ENCODE measurements at regions not wholly inside any gene's neighbourhood (a gene's known extent, or its start where the extent isn't known, plus 50 kb on each side); places are given as distances from the start of the nearest gene placed in this dataset.

DNA sequence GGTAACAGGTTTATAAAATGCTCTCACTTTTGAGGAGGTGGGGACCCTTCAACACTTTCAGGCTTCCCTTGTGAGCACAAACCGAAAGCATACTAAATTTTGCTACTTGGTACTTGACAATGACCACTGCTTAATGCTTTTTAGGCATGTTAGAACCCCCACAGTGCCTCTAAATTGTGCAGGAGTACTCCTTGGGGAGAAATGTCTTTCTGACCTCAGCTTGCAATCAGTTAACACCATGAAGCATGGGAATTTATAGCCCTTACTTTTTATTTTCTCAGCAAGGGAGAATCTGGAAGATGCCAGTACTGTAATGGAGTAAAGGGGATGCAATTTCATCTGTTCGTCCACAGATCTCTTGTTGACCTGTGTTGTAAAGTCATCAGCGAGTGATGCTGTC, 308.9 kb upstream of the TBC1D5 start:
- DNase-seq (ENCODE audit: extremely low read depth in 1 of 2, low read depth in 1 of 2), result no peak

DNA sequence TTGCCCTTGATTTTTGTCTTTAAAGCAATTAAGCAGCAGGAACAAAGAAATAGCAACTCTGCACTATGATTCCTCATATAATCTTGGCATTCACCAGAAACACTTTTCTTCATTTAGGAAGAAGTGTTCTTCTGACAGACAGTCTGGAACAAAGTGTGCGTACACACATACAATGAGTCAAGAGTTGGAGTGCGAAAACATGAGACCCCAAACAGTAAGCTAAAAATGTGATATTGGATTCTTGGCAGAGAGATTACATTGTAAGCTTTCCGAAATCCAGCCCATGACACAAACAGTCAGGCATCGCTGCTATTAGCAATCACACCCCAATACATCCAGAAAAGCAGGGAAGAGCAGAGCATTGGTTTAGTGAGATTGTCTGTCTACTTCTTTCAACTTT, 306.7 kb upstream of the TBC1D5 start:
- DNase-seq (ENCODE audit: extremely low read depth in 1 of 2, low read depth in 1 of 2), result no peak

DNA sequence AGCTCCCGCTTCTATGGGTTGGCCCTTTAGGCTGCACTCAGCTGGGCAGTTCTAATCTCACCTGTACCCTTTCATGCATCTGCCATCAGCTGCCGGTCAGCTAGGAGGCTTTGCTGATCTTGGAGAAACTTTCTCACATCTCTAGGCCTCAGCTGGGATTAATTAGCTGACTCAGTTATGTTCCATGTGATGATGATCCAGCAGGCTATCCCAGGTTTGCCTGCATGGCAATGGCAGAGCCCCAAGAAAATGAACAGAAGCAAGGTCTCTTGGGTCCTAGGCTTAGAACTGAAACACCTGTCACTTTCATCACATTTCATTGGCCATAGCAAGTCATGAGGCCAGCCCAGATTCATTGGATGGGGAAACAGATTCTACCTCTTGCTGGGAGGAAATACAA, 304.6 kb upstream of the TBC1D5 start:
- no peak for DNase-seq (ENCODE audit: extremely low read depth in 1 of 2, low read depth in 1 of 2)

DNA sequence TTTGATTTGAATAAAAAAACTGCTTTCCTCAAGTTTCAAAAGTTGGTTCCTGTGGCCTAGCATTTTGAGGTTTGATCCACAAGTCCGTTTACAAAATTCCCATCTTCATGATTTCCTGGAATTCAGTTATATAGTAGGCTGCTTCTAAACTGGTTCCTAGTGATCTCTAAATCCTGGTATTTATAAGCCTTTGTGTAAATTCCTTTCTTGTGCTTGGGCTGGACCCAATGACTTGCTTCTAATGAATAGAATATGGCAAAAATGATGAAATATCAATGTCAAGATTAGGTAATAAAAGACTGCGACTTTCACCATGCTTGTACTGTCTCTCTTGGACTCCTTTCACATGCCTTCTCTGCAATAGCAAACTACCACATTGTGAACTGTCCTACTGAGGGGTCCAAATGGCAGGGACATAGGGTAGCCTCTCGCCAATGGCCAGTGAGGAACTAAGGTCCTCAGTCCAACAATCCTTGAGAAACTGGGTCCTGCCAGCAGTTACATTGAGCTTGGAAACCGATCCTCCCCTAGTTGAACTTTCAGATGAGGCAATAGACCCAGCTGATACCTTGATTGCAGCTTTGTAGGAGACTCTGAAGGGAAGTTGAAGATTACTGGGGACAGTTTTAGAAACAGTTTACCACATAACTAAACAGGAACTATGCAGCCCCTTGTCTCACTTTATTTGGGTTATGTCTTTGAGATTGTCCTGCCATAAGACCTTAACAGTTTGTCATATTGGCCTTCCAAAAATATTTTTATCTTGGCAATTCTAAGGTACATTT, 303.9 kb upstream of the TBC1D5 start:
- DNase-seq (ENCODE audit: extremely low read depth in 1 of 2, low read depth in 1 of 2), result no peak

DNA sequence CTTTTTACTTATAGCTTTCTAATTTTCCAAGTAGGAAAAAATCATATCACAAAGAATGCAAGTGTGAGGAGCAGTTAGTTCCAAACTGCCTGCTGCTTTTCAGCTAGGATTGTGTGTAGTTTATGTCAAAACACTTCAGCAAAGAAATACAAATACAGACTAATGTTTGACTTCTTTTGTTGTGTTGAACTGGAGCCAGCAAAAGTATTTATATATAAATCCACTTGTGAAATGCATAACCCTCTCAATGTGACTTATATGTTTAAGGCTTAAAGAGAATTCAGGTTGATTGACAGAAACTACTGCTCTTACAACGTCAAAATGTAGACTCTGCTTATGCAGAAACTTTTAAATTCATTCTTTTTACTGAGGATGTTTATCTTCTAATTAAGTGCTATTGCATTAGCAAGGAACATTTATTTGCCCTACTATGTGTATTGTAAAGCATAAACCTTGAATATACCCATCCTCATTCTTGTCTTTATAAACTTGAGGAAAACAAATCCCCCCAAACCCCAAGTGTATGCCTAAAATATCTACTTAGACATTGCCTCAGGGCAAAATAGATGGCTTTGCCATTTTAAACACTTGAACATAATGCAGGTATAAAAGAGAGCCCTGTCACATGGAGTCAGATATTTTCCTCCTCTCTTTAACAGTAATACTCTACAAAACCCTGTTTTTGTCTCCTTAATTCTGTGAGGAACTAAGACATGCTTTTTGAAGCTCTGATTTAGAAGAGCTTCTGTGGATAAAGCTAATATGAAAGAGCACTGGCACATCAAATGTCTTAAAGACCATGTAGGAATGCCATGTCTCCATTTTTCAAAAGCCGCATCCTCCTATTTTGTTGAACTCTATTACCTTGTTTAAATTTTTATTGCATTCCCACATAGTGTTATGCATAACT, 302.8 kb upstream of the TBC1D5 start:
- no peak for DNase-seq (ENCODE audit: extremely low read depth in 1 of 2, low read depth in 1 of 2)

DNA sequence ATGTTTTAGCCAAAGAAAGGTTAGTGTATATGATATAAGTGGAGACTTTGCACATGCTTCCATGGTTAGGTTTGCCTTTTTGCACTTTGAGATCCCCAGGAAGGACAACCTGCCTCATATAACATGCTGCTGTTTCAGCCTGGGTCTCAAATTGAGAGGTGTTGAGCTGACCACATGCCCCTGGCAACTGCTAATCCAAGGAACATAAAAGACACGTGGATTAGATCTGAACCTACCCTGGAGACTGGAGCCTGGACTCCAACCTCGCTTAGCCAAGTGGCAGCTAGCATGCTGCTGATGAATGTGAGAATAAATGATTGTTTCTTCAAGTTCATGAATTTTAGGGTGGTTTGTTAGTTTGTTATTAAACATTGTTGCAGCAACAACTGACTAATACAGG, 301.8 kb upstream of the TBC1D5 start:
- DNase-seq (ENCODE audit: extremely low read depth in 1 of 2, low read depth in 1 of 2), result no peak

DNA sequence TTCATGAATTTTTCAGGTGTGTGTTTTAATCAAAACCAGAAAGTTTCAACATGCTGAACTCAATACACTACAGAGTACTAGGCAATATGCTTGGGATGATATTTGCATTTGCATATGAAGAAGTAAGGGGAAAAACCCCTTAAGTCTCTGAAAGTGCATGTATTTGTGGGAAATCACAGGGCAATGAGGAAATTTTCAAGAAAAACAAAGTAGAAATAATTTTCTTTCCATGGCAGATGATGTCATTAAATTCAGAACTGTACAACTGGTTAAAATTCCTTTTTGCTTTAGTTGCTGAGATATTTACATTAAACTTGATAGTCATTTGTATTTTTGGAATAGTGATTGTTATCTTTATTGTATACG, 294.0 kb upstream of the TBC1D5 start:
- DNase-seq (ENCODE audit: extremely low read depth in 1 of 2, low read depth in 1 of 2), result no peak

DNA sequence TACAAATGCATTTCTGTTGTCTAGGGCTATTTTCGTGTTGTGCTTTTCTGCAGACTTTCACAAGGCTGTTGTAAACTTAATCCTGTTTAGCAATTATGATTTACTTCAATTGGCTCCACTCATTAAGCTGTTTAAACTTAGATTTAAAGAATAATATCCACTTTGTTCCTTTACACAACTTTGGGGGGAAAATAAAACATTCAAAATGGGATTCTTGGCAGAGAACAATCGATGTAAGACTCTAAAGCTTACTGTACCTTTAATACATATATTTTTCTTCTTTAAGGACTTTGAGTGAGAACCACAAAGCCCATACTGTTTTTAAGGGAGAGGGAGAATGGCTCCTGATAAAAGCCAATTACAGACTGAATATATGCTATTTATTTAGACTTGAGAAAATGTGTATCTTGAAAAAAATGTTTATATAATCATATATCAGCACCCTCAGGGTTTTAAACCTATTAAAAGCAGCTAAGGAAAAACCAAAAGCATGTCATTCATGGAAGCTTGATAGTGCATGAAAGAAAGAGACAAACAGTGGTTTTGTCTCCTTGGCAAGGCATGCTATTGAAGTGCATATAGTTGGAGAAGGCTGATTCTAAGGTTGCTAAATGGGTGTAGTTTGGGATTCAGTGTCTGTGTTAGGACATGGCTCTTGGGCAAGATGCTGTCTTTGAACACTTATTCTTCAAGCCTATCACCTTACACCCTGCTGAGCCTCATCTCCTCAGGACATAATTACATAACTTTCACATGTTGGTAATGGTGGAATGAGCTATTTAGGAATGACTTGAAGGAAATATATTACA, 293.4 kb upstream of the TBC1D5 start:
- DNase-seq (ENCODE audit: extremely low read depth in 1 of 2, low read depth in 1 of 2), result no peak

DNA sequence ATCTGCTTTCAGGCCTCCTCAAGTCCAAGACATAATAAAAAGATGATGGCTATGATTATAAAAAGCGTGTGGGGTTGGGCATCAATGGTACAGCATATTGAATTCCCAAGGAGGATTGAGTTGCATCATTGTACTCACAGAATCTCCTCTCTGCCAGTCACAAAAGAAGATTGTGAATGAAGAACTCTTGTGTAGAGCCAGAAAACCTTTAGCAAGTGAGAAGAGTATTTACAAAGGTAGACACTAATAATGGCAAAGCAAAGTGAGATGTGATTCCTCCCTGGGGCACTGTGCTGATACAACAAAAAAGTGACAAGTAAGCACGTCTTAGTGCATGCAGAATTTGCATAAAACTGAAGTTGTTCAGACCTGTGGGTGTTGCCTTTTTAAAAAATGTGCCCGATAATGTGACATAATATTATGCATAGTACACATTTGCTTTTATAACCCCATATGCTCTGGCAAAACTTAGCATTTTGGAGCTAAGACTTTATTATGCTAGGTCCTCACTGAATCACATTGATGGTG, 291.2 kb upstream of the TBC1D5 start:
- no peak for DNase-seq (ENCODE audit: extremely low read depth in 1 of 2, low read depth in 1 of 2)

DNA sequence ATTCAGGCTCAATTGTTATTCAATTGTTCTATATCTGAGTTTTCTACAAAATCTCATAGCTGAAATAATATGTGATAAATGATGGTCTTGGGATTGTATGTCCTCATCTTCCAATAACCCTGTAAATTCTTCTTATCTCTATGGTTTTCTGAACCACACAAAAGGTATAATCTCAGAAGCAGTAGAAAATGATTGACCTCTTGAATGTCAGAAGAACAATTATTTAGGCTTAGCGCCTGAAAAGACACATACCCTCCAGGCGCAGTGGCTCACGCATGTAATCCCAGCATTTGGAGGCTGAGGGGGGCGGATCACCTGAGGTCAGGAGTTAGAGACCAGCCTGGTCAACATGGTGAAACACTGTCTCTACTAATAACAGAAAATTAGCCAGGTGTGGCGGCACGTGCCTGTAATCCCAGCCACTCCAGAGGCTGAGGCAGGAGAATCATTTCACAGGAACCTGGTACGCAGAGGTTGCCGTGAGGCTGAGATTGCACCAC, 288.0 kb upstream of the TBC1D5 start:
- DNase-seq (ENCODE audit: extremely low read depth in 1 of 2, low read depth in 1 of 2), result no peak

DNA sequence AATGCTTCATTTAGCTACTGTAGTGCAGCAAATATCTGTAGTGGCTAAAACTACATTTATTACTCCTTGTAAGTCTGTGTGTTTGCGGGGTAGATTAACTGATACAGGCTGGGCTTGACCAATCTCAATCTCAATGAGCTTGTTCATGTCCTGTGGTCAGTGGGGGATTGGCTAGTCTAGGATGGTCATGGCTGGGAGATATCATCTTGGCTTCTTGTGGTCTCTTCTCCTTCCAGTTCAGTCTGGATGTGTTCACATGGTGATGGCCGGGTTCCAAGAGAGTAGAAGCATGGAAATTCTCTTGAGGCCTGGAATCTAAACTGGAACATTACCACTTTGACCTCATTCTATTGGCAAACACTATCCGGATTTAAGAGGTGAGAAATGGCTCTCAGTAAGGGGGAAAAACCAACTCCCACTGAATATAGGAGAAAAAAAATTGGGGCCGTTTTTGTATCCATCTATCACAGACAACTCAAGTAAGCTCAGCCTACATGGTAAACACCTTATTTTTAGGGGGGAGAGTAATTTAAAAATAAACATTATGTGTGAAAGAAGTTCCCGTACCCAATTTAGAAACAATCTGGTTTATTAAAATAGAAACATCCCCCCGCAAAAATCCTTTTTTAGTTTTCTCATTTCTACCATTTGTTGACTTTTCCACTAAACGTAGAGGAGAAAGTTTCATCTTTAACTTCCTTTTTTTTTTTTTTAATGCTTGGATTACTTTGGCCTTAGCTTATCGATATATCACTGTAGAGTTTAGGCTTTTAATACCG, 284.9 kb upstream of the TBC1D5 start:
- DNase-seq (ENCODE audit: extremely low read depth in 1 of 2, low read depth in 1 of 2), result no peak

DNA sequence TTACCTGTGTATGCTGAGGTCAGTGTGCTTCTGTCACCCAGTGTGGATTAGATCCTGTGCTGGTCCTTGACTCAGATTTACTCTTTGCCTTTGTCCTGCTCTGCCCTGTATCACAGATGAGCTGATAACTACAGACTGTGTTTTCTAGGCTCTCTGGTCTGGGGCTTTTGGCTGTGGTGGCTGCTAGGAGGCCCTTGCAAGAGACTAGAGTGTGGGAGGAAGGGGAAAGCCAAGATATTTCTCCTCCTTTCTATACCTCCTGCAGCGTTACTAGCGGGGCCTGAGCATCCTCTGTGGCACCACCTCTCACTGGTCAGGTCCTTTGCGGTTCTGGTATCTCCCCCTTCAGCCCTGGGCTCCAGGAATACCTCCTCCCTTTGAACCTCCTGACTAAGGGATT, 282.3 kb upstream of the TBC1D5 start:
- DNase-seq (ENCODE audit: extremely low read depth in 1 of 2, low read depth in 1 of 2), result no peak

DNA sequence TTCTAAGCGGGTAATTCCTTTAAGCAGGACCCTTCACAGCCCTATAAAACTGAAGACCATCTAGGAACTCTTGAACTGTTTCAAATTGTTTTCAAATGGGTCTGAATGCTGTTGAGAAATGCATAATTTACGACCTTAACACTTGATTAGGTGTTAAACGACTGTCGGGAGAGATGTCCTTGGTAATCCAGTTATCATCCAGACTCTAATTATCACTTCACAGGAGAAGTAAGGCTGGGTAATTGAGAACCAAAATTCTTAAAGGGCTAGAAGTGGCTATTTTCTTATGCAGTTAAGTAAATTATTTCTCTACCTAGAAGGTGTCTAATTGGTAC, 276.7 kb upstream of the TBC1D5 start:
- no peak for DNase-seq (ENCODE audit: extremely low read depth in 1 of 2, low read depth in 1 of 2)

DNA sequence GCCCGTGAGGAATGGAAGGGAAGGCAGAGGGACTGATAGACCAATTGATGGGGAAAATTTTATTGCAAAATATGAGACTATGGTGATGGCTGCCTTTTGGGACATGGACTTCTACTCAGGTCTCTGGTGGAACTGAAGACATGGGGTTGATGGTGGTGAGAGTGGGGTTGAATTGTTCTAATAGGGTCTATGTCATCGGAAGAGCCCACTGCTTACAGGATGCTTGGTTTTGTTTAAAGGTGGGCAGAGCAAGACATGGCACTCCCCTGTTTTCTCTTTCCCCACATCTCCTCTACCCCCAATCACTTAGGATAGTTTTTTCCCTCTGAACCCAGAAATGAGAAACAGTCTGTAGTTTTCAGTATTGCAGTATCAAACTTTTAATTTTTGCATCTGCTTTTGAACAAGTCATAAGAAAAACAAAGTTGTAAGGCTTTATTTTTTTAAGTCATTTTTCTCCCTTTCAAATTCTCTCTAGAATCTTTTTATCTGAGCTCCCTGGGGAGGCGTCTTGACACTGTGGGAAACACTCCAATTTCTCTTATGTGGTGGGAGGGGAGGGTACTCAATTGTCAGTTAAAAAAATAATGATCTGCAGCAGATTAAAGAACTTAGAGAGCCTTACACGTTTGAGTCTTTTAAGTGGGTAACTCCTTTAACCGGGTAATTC, 276.2 kb upstream of the TBC1D5 start:
- DNase-seq (ENCODE audit: extremely low read depth in 1 of 2, low read depth in 1 of 2), result no peak

DNA sequence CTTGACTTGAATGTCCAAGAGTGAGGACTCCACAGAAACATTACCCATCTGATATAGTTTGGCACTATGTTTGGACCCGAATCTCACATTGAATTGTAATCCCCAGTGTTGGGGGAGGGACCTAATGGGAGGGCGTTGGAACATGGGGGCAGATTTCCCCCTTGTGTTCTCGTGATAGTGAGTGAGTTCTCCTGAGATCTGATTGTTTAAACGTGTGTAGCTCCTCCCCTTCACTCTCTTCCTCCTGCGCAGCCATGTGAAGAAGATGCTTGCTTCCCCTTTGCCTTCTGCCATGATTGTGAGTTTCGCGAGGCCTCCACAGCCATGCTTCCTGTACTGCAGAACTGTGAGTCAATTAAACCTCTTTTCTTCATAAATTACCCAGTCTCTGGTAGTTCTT, 273.9 kb upstream of the TBC1D5 start:
- DNase-seq (ENCODE audit: extremely low read depth in 1 of 2, low read depth in 1 of 2), result no peak

DNA sequence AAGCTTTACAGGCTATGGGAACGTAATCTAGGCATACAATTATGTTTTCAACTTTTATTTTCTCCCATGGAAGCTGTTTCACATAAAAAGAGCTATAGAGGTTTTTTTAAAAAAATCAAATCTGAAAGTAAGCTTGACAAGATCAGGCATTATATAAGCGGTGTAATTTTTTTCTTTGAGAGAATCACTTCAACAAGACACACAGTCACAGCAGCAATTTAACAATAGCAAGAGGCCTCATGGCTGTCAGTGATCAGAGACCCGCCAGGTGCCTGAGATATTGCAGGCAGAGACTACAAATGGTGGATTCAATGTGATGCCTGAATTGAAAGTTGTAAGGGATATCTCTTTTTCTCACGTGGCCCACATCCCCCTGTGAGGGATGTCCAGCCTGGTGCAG, 270.5 kb upstream of the TBC1D5 start:
- DNase-seq (ENCODE audit: extremely low read depth in 1 of 2, low read depth in 1 of 2), result no peak

DNA sequence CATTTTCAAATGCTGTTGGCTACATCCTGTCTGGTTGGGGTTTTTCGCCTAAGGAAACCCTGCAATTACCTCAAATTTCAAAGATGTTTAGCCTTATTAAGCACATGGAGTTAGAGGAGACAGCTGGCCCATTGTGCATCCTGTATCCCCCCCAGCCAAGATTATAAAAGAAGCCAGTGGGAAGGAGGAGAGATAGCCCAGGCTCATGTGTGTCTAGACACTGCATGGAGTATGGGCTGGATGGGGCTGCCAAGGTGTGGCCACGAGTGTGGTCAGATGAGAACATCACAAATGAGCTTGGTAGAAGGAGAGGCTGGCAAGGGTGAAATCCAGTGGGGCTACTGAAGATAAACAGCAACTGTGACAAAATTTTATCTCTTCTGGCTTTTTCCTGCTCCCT, 270.0 kb upstream of the TBC1D5 start:
- DNase-seq (ENCODE audit: extremely low read depth in 1 of 2, low read depth in 1 of 2), result no peak

DNA sequence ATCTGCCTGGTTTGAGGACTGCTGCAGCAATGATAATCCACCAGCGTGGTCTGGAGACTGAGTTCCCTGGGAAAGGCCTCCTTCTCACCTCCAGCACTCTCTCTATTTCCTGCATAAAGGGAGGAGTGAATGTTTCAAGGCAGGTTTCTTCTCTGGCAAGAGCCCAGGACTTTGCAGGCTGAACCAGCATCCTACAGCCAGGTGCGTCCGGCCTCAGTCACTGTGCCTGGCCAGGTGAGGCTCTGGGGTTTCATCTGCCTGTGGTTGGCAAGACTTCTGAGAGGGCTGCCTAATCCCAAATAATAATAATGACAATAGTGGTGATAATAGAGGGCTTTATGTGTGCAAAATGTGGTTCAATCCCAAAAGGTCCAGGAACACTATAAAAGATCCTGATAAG, 269.0 kb upstream of the TBC1D5 start:
- no peak for DNase-seq (ENCODE audit: extremely low read depth in 1 of 2, low read depth in 1 of 2)

DNA sequence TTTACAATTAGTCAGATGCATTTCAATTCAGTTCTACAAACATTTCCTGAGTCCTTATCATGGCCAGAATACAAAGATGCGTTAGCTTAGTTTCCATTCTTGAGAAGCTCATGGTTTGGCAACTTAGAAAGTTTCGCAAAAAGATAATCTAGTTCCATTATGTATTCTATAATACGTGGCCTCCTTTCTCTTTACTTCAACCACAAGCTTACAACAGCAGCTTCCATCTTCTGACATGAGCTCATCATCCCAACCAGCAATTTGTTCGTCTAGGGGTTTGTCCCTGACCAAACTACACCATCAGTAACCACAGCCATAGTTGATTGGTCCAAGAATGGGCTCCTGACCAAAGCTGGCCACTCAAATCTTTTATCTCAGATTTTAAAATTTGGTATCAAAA, 267.6 kb upstream of the TBC1D5 start:
- no peak for DNase-seq (ENCODE audit: extremely low read depth in 1 of 2, low read depth in 1 of 2)
